ENCODE measurements at regions not wholly inside any gene's neighbourhood (a gene's known extent, or its start where the extent isn't known, plus 50 kb on each side); places are given as distances from the start of the nearest gene placed in this dataset.

- TF ChIP-seq POLR2AphosphoS5 (IDR thresholded peaks at IDR 0.05; ENCODE audit: low read depth) (no peak), CTCF (conservative IDR thresholded peaks at IDR 0.05; ENCODE audit: low read depth in 2 of 2) (no peak), REST (IDR thresholded peaks at IDR 0.05; ENCODE audit: unreplicated experiment) (no peak), JUNB (IDR thresholded peaks at IDR 0.05; ENCODE audit: unreplicated experiment) (no peak), EZH2 (IDR thresholded peaks at IDR 0.05; ENCODE audit: low read depth, unreplicated experiment) (no peak), CREB1 (CRISPR knock-in tag; IDR thresholded peaks at IDR 0.05; ENCODE audit: low read depth) (no peak), ZNF331 (CRISPR knock-in tag; IDR thresholded peaks at IDR 0.05; ENCODE audit: low read depth) (no peak), ZNF462 (CRISPR knock-in tag; IDR thresholded peaks at IDR 0.05) (no peak), EZH2phosphoT487 (IDR thresholded peaks at IDR 0.05; ENCODE audit: unreplicated experiment) (no peak), ZNF114 (CRISPR knock-in tag; IDR thresholded peaks at IDR 0.05) (no peak), ETS1 (IDR thresholded peaks at IDR 0.05) (no peak)
Measured at GRCh38 chr7:118330388-118330787, 105.9 kb downstream of the ANKRD7 start.

Measured in GM23338 (cell line).